HCT116 (cell line): ENCODE measurements at regions not wholly inside any gene's neighbourhood (a gene's known extent, or its start where the extent isn't known, plus 50 kb on each side); places are given as distances from the start of the nearest gene placed in this dataset.

ENCODE experiments used
- ATF3 ChIP-seq: IDR thresholded peaks from 2 replicates; pipeline ENCODE4 v1.6.1; 2012
- CBX3 ChIP-seq: IDR thresholded peaks from 2 replicates; pipeline ENCODE4 v1.6.1; 2012; ENCODE audit warnings: low read depth
- EZH2 ChIP-seq: fragments of 200-600 bp; sonication (generic); IDR thresholded peaks from 2 replicates; pipeline ENCODE4 v1.6.1; 2017; ENCODE audit warnings: antibody characterized with exemption, mixed run types
- EZH2phosphoT487 ChIP-seq: fragments of 200-600 bp; IDR thresholded peaks from 2 replicates; pipeline ENCODE4 v1.6.1; 2018; ENCODE audit warnings: antibody characterized with exemption, borderline replicate concordance
- JUND ChIP-seq: IDR thresholded peaks from 2 replicates; pipeline ENCODE4 v1.6.1; 2012
- POLR2A ChIP-seq: IDR thresholded peaks from 2 replicates; pipeline ENCODE4 v1.7.0; 2011; ENCODE audit warnings: borderline replicate concordance; ENCODE audit not compliant: insufficient read depth, insufficient read length; ENCODE audit errors: extremely low read depth
- POLR2AphosphoS5 ChIP-seq: IDR thresholded peaks from 2 replicates; pipeline ENCODE4 v1.6.1; 2011; ENCODE audit warnings: mild to moderate bottlenecking, low read depth, low read length, moderate library complexity
- RAD21 ChIP-seq: IDR thresholded peaks from 2 replicates; pipeline ENCODE4 v1.6.1; 2012; ENCODE audit warnings: low read depth, mild to moderate bottlenecking
- SRF ChIP-seq: IDR thresholded peaks from 2 replicates; pipeline ENCODE4 v1.6.1; 2012; ENCODE audit warnings: low read depth
- TF ChIP-seq, protein P1 (sequence below): IDR thresholded peaks from 2 replicates; pipeline ENCODE4 v1.6.1; 2012; ENCODE audit warnings: low read depth
- TF ChIP-seq, protein P2 (sequence below), 3 experiments: fragments of 200-600 bp in 1 of 3; sonication (generic) in 1 of 3; IDR thresholded peaks in 2 of 3; conservative IDR thresholded peaks in 1 of 3; 2 replicates each; pipeline ENCODE4 v1.5.1; 2012 to 2017; ENCODE audit warnings: low read depth in 2 of 3, low read length in 2 of 3, antibody characterized with exemption in 1 of 3, borderline replicate concordance in 1 of 3, control low read depth in 1 of 3, mild to moderate bottlenecking in 1 of 3, mixed read lengths in 1 of 3, mixed run types in 1 of 3, moderate library complexity in 1 of 3; ENCODE audit not compliant: insufficient read depth in 1 of 3

- TF ChIP-seq POLR2A (no peak), SRF (no peak), EZH2phosphoT487 (no peak), RAD21 (no peak), CBX3 (no peak), POLR2AphosphoS5 (no peak), ATF3 (no peak), JUND (no peak), EZH2 (no peak)
- TF ChIP-seq, protein P1, sequence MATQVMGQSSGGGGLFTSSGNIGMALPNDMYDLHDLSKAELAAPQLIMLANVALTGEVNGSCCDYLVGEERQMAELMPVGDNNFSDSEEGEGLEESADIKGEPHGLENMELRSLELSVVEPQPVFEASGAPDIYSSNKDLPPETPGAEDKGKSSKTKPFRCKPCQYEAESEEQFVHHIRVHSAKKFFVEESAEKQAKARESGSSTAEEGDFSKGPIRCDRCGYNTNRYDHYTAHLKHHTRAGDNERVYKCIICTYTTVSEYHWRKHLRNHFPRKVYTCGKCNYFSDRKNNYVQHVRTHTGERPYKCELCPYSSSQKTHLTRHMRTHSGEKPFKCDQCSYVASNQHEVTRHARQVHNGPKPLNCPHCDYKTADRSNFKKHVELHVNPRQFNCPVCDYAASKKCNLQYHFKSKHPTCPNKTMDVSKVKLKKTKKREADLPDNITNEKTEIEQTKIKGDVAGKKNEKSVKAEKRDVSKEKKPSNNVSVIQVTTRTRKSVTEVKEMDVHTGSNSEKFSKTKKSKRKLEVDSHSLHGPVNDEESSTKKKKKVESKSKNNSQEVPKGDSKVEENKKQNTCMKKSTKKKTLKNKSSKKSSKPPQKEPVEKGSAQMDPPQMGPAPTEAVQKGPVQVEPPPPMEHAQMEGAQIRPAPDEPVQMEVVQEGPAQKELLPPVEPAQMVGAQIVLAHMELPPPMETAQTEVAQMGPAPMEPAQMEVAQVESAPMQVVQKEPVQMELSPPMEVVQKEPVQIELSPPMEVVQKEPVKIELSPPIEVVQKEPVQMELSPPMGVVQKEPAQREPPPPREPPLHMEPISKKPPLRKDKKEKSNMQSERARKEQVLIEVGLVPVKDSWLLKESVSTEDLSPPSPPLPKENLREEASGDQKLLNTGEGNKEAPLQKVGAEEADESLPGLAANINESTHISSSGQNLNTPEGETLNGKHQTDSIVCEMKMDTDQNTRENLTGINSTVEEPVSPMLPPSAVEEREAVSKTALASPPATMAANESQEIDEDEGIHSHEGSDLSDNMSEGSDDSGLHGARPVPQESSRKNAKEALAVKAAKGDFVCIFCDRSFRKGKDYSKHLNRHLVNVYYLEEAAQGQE: no peak
- TF ChIP-seq, protein P2, sequence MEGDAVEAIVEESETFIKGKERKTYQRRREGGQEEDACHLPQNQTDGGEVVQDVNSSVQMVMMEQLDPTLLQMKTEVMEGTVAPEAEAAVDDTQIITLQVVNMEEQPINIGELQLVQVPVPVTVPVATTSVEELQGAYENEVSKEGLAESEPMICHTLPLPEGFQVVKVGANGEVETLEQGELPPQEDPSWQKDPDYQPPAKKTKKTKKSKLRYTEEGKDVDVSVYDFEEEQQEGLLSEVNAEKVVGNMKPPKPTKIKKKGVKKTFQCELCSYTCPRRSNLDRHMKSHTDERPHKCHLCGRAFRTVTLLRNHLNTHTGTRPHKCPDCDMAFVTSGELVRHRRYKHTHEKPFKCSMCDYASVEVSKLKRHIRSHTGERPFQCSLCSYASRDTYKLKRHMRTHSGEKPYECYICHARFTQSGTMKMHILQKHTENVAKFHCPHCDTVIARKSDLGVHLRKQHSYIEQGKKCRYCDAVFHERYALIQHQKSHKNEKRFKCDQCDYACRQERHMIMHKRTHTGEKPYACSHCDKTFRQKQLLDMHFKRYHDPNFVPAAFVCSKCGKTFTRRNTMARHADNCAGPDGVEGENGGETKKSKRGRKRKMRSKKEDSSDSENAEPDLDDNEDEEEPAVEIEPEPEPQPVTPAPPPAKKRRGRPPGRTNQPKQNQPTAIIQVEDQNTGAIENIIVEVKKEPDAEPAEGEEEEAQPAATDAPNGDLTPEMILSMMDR (IDR thresholded peaks at IDR 0.05 in 2 of 3, conservative IDR thresholded peaks at IDR 0.05 in 1 of 3; ENCODE audit: borderline replicate concordance in 1 of 3, insufficient read depth in 1 of 3, low read depth in 2 of 3, low read length in 2 of 3): no peak
Measured at GRCh38 chr10:29880856-29881255, 178.5 kb downstream of the JCAD start.
